HG03108 (cell line): ENCODE measurements at regions not wholly inside any gene's neighbourhood (a gene's known extent, or its start where the extent isn't known, plus 50 kb on each side); places are given as distances from the start of the nearest gene placed in this dataset.
"Not testable (repeated sequence)": the region's sequence is repeated elsewhere in the genome, so short reads cannot be mapped to it uniquely, and the experiment has no call there.

Experiments used
- ATAC-seq: cut with Tn5 transposase; IDR thresholded peaks from one replicate; pipeline ENCODE4 v1.9.1; 2021; ENCODE audit warnings: moderate library complexity; ENCODE audit not compliant: unreplicated experiment

DNA sequence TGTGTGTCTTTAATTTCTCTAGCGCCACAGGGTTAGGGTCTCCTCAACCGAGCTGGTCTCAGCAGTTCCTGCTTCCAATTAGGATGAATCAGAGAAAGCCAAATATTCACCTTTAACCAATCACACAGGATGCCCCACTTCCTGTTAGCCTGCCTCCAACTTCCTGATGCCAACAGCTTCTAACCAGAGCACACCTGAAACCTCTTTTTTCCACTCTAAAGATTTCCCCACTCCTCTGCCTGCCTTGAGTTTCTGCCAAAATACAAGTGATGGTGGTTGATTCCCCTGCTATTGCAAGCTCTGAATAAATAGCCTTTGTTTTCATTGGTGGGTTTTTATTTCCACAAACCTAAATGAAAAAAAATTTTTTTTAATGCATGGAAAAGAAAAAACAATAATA is 144.7 kb upstream of the UST start:
- ATAC-seq = no peak

GRCh38 chr6:148608199-148608951 is 138.5 kb upstream of the UST start:
- no peak for ATAC-seq

DNA sequence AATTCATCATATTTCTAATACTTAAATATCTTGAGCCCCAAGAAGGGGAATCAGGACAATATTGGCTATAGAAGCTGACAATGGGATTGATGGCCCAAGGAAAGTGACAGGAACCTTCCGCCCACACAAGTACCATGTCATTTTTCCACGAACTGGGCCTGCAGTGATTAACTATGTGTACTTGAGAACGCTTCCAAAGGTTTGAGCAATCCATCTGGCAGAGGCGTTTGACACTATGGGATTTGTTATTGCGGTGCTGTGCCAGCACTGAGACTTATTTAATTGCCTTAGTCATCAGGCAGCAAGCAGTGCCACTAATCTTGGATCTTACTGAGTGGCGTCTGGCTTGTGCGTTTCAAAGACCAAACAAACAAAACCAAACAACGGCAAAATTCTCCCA is 135.6 kb upstream of the UST start:
- ATAC-seq = no peak

GRCh38 chr6:148612043-148612442 is 134.8 kb upstream of the UST start:
- ATAC-seq = no peak

DNA sequence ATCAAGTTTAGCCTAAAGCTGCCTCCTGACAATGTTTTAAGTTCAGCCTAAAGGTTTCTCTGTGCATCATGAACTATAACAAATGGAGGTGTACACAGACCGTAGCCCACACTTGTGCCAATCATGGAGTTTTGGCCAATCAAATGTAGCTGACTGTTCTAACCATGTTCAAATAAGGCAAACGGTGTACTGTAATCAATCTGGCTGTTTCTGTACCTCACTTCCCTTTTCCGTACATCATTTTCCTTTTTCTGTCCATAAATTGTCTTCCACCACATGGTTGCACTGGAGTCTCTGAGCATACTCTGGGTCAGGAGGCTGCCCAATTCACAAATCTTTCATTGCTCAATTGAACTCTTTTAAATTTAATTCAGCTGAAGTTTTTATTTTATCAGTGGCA is 132.2 kb upstream of the UST start:
- ATAC-seq = no peak

DNA sequence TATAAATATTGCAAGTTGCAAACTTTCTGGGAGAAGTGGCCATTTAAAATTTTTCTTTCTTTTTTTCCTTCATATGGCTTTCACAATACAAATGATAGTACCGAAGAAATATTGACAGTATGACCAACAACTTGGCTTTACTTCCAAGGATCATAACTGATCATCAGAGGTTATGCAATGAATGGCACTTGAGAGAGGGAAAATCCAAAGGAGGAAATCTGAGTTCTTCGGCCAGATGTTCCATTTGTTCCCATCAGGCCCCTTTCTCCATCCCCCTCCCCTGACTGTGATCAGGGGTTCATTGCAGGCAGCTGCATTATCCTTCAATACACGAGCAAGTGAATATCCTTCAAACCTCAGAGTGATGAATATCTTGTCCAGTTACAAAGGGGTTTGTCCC is 130.0 kb upstream of the UST start:
- no peak for ATAC-seq

- no peak for ATAC-seq
These were observed 129.3 kb upstream of the UST start for GRCh38 chr6:148617530-148617929.

DNA sequence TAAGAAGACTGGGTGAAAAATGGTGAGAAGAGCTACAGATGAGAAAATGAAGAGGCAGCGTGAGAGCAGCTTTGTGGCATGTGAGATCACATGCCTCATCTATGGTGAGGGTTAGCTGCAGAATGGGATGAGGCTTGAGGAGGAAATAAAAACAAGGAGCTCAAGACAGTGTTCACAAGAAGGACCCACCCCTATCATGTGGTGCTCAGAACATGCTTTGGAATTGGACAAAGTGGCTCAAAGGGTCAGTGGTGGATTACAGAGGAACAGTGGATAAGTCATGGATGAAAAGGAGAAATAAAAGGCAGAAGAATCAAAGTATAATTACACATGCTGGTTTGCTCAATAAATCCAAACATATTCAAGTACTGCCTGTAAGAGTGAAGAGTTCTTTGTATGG is 126.9 kb upstream of the UST start:
- no peak for ATAC-seq

GRCh38 chr6:148620579-148621298 is 126.1 kb upstream of the UST start:
- ATAC-seq = no peak

GRCh38 chr6:148625609-148626008 is 121.2 kb upstream of the UST start:
- no peak for ATAC-seq

GRCh38 chr6:148628251-148628650 is 118.6 kb upstream of the UST start:
- no peak for ATAC-seq

DNA sequence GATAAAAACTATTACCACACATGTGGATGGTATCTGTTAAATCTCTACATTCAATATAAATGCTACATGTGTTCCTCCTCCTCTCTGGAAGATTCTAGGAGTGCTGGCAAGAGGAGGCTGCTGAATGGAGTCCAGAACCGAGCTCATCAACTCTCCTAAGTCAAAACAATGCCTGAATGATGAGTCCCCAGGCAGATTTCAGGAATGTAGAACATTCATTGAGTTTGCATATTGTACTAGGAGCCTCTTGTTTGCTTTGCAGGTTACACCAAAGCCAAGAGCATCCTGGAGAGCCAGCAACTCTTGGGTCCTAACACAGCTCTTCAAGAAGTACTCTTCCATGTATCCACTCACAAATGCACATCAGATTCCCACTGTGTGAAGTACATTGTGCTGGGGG is 117.6 kb upstream of the UST start:
- no peak for ATAC-seq

DNA sequence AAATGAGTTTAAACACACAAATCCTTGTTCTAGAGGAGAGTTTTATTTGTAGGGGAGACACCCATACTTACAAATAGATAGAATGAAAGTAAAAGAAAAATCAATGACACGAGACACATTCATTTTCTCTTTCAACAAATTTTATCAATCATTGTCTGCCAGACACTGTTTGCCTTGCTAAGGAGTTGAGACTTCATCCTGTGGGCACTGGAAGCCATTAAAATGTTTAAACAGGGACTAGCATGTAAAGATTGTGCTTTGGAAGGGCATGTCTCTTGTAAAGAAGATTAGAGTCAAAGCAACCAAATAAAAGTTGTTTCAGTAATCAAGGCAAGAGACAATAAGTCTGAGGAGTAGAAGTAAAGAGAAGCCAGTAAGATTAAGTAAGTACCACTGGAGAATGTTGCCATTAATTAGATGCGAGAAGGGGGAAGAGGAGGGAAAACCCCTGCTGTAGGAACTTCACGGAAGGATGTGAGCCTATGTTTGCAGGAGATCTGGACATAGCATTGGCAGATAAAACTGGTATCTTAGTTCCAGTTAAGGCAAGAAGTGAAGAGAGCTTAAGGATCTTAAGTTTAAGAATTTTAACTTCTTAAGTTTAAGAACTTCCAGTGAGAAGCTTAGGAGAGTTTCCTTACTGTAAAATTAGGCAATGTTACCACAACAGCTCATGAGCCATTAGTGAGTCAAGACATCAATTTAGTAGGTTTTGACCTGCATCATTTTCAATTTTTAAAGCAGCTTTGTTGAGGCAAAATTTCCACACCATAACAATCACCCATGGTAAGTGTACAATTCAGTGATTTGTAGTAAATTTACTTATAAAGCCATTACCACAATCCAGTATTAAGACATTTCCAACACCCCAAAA is 117.0 kb upstream of the UST start:
- ATAC-seq = no peak

DNA sequence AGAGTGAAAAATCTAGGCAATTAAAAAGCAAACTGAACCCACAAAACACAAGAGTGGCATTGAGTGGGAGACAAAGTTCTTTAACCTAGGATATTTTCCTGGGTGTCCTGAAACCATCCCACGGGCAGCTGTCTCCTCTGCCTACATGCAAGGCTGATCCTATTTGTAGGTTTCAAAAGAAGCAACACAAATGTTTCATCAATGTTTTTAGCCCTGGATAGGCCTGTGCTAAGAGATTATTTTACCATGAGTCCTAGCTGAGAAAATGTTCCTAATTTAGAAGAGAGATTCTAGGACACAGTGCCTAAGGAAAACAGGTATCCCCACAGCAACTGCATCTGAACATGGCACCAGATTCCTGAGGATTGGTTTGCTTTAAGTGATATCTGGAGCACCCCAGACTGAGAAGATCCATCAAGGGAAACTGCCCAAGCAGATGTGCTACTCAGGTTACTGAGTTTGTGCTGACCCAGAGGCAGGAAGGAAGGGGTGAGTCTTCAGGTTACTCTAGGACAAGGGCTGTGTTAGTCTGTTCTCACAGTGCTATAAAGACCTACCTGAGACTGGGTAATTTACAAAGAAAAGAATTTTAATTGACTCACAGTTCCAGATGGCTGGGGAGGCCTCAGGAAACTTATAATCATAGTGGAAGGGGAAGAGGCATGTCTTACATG is 111.6 kb upstream of the UST start:
- no peak for ATAC-seq

DNA sequence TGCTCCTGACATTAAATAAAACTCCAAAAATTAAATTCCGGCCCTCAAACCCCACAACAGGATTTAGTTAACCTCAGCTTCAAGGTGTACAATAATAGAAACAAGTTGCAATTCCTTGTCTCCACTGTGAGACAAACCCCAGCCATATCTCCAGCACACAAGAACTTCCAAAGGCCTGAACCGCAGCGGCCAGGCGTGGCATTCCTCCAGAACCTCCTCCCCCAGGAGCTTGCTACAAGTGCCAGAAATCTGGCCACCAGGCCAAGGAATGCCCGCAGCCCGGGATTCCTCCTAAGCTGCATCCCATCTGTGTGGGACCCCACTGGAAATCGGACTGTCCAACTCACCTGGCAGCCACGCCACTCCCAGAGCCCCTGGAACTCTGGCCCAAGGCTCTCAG is 105.0 kb upstream of the UST start:
- ATAC-seq = not testable (repeated sequence)

GRCh38 chr6:148643208-148643607 is 103.6 kb upstream of the UST start:
- not testable (repeated sequence) for ATAC-seq

- not testable (repeated sequence) for ATAC-seq
These were observed 101.8 kb upstream of the UST start for GRCh38 chr6:148645049-148645448.

GRCh38 chr6:148648754-148649453 is 97.9 kb upstream of the UST start:
- ATAC-seq = no peak

DNA sequence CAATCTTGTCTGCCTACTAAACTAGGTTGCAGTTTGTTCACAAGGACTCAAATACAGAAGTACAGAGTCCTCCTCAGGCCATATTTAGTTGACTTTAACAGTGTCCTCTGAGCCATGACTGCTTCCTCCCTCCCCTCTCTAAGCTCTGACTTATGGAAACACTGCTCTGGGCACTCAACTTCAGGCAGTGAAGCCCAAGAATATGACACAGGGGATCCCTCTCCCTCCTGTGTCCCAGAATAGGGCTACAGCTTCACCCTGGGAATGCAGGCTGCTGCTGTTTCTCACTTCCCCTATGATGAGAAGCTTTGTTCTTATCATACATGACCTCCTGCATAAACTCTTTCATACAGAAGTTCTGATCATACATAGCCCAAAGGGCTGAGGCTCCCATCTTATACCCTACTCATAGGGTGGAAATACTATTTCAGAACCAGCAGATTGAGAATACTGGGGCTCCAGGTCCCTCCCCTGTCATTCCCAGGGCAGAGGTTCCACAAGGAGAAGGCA is 97.3 kb upstream of the UST start:
- no peak for ATAC-seq

GRCh38 chr6:148650941-148651505 is 95.8 kb upstream of the UST start:
- ATAC-seq = no peak
